ENCODE measurements at regions not wholly inside any gene's neighbourhood (a gene's known extent, or its start where the extent isn't known, plus 50 kb on each side); places are given as distances from the start of the nearest gene placed in this dataset.

- no peaks in the 10 kb centered on the region for H3K9me3 ChIP-seq (ENCODE audit: low read length)
- peak overlapping the region; percentile 52 for H3K27ac ChIP-seq (ENCODE audit: low read length)
- H3K4me2 ChIP-seq (ENCODE audit: low read length) = no peak overlapping the region
- no peaks in the 10 kb centered on the region for H4K20me1 ChIP-seq (ENCODE audit: insufficient read depth)
- TF ChIP-seq EP300 (conservative IDR thresholded peaks at IDR 0.05; ENCODE audit: poor library complexity, severe bottlenecking) = no peak
- TF ChIP-seq EZH2 (IDR thresholded peaks at IDR 0.05; ENCODE audit: borderline replicate concordance, insufficient read depth, low read length, poor library complexity, severe bottlenecking) = no peak
- TF ChIP-seq REST (IDR thresholded peaks at IDR 0.05; ENCODE audit: borderline replicate concordance) = no peak
- no peak for TF ChIP-seq MXI1 (conservative IDR thresholded peaks at IDR 0.05; ENCODE audit: poor library complexity, severe bottlenecking)
- no peak for TF ChIP-seq CTCF (IDR thresholded peaks at IDR 0.05; ENCODE audit: poor library complexity, severe bottlenecking)
- no peak for TF ChIP-seq SMC3 (conservative IDR thresholded peaks at IDR 0.05; ENCODE audit: poor library complexity)
- no peak for TF ChIP-seq TAF1 (IDR thresholded peaks at IDR 0.05; ENCODE audit: low read depth)
- no peak for TF ChIP-seq POLR2AphosphoS5 (IDR thresholded peaks at IDR 0.05)
- TF ChIP-seq RAD21 (conservative IDR thresholded peaks at IDR 0.05) = no peak
- no peaks in the 10 kb centered on the region for H3K36me3 ChIP-seq (ENCODE audit: insufficient read depth, low read length)
- no peaks in the 10 kb centered on the region for H3K27me3 ChIP-seq (ENCODE audit: insufficient read depth, low read depth, low read length)
- H2AFZ ChIP-seq (ENCODE audit: low read depth, low read length) = no peak overlapping the region
- H3K4me3 ChIP-seq (ENCODE audit: low read length) = no peak overlapping the region
- H3K9me2 ChIP-seq (ENCODE audit: insufficient read depth, low read length) = no peaks in the 10 kb centered on the region
- H3K9ac ChIP-seq (ENCODE audit: low read length) = peak overlapping the region; percentile 6
- no peaks in the 10 kb centered on the region for H3K79me2 ChIP-seq (replicated peaks; ENCODE audit: insufficient read depth, low read length)
- H3F3A ChIP-seq (ENCODE audit: insufficient read depth, low read length, poor library complexity, severe bottlenecking) = no peaks in the 10 kb centered on the region
Measured at GRCh38 chr5:74112372-74113195, 486.6 kb downstream of the ARHGEF28 start.

- Histone ChIP-seq H3K9ac (ENCODE audit: low read length) (no peak overlapping the region), H3K36me3 (ENCODE audit: insufficient read depth, low read length) (no peaks in the 10 kb centered on the region), H3F3A (ENCODE audit: insufficient read depth, low read length, poor library complexity, severe bottlenecking) (no peaks in the 10 kb centered on the region), H3K27me3 (ENCODE audit: insufficient read depth, low read depth, low read length) (no peaks in the 10 kb centered on the region), H3K4me2 (ENCODE audit: low read length) (no peak overlapping the region), H2AFZ (ENCODE audit: low read depth, low read length) (no peak overlapping the region), H3K9me2 (ENCODE audit: insufficient read depth, low read length) (no peaks in the 10 kb centered on the region), H3K4me3 (ENCODE audit: low read length) (no peak overlapping the region), H3K9me3 (ENCODE audit: low read length) (no peaks in the 10 kb centered on the region), H3K79me2 (replicated peaks; ENCODE audit: insufficient read depth, low read length) (no peaks in the 10 kb centered on the region), H4K20me1 (ENCODE audit: insufficient read depth) (no peaks in the 10 kb centered on the region), H3K27ac (ENCODE audit: low read length) (no peak overlapping the region)
- TF ChIP-seq CTCF (IDR thresholded peaks at IDR 0.05; ENCODE audit: poor library complexity, severe bottlenecking) (no peak), POLR2AphosphoS5 (IDR thresholded peaks at IDR 0.05) (no peak), EZH2 (IDR thresholded peaks at IDR 0.05; ENCODE audit: borderline replicate concordance, insufficient read depth, low read length, poor library complexity, severe bottlenecking) (no peak), REST (IDR thresholded peaks at IDR 0.05; ENCODE audit: borderline replicate concordance) (no peak), MXI1 (conservative IDR thresholded peaks at IDR 0.05; ENCODE audit: poor library complexity, severe bottlenecking) (no peak), EP300 (conservative IDR thresholded peaks at IDR 0.05; ENCODE audit: poor library complexity, severe bottlenecking) (no peak)
Measured at GRCh38 chr5:74111764-74112163, 485.8 kb downstream of the ARHGEF28 start.
